IMR-90 (cell line): ENCODE measurements at regions not wholly inside any gene's neighbourhood (a gene's known extent, or its start where the extent isn't known, plus 50 kb on each side); places are given as distances from the start of the nearest gene placed in this dataset.

ENCODE experiments used
- ATAC-seq: fragments of 200-7000 bp; cut with Tn5 transposase; 2 replicates; pipeline ENCODE4 v1.9.1; 2020; ENCODE audit warnings: low read depth, mild to moderate bottlenecking, moderate library complexity
- BruUV-seq: library from RNA; stranded (reverse); fragments of 400-500 nt; replicated peaks from 2 replicates; lab custom pipeline; 2021; lab: Mats Ljungman, UMichigan
- CTCF ChIA-PET: fragments of 300-600 bp; formaldehyde crosslinking; extraction: SDS; loops from one replicate; lab custom pipeline; 2021; ENCODE audit warnings: antibody characterized with exemption; lab: Yijun Ruan, JAX
- POLR2A ChIA-PET: fragments of 300-600 bp; sonication (Branson Sonifier 250); formaldehyde crosslinking; loops from one replicate; lab custom pipeline; 2022; ENCODE audit warnings: antibody characterized with exemption; ENCODE audit not compliant: unreplicated experiment; lab: Charles Lee
- DNase-seq: peaks from one replicate; pipeline ENCODE4 v3.0.0; 2013
- H2AFZ ChIP-seq: replicated peaks from 2 replicates; pipeline ENCODE3; 2013; ENCODE audit warnings: low read length, mild to moderate bottlenecking; ENCODE audit not compliant: poor library complexity
- H2AK5ac ChIP-seq: 2 replicates; pipeline ENCODE4 v1.6.1; 2013; ENCODE audit warnings: low read depth, low read length, inconsistent platforms
- H2AK9ac ChIP-seq: replicated peaks from 2 replicates; pipeline ENCODE3; 2013; ENCODE audit warnings: mild to moderate bottlenecking, low read depth, low read length, moderate library complexity; ENCODE audit not compliant: poor library complexity
- H2BK120ac ChIP-seq: 2 replicates; pipeline ENCODE4 v1.6.1; 2013; ENCODE audit warnings: low read depth, low read length, inconsistent platforms
- H2BK15ac ChIP-seq: 3 replicates; pipeline ENCODE4 v1.6.1; 2013; ENCODE audit warnings: low read depth, low read length, inconsistent platforms
- H2BK20ac ChIP-seq: 2 replicates; pipeline ENCODE4 v1.6.1; 2013; ENCODE audit warnings: low read depth, mild to moderate bottlenecking, inconsistent platforms, low read length, moderate library complexity
- H2BK5ac ChIP-seq: 2 replicates; pipeline ENCODE4 v1.6.1; 2013; ENCODE audit warnings: mild to moderate bottlenecking, low read depth, low read length, inconsistent platforms; ENCODE audit not compliant: poor library complexity, severe bottlenecking
- H3K14ac ChIP-seq: replicated peaks from 2 replicates; pipeline ENCODE4 v1.6.1; 2013; ENCODE audit warnings: low read depth, low read length, inconsistent platforms
- H3K18ac ChIP-seq: 2 replicates; pipeline ENCODE4 v1.6.1; 2013; ENCODE audit warnings: low read depth, low read length, control low read depth
- H3K23ac ChIP-seq: 2 replicates; pipeline ENCODE4 v1.6.1; 2013; ENCODE audit warnings: low read depth, low read length, inconsistent platforms
- H3K27ac ChIP-seq: 2 replicates; pipeline ENCODE4 v1.5.1; 2013; ENCODE audit warnings: mild to moderate bottlenecking, control low read depth, low read length; ENCODE audit not compliant: insufficient read depth
- H3K27me3 ChIP-seq: 2 replicates; pipeline ENCODE4 v1.6.1; 2013; ENCODE audit warnings: low read length; ENCODE audit not compliant: control insufficient read depth, insufficient read depth
- H3K36me3 ChIP-seq: 2 replicates; pipeline ENCODE4 v1.6.1; 2013; ENCODE audit warnings: low read length, mixed read lengths; ENCODE audit not compliant: control insufficient read depth, insufficient read depth
- H3K4ac ChIP-seq: 2 replicates; pipeline ENCODE4 v1.6.1; 2013; ENCODE audit warnings: low read depth, low read length, inconsistent platforms
- H3K4me1 ChIP-seq: 2 replicates; pipeline ENCODE4 v1.6.1; 2013; ENCODE audit warnings: low read length, mixed read lengths; ENCODE audit not compliant: control insufficient read depth, insufficient read depth
- H3K4me2 ChIP-seq: 2 replicates; pipeline ENCODE4 v1.6.1; 2013; ENCODE audit warnings: low read depth, mild to moderate bottlenecking, control low read depth, low read length, moderate library complexity
- H3K4me3 ChIP-seq: 2 replicates; pipeline ENCODE4 v1.5.1; 2013; ENCODE audit warnings: low read depth, mild to moderate bottlenecking, control low read depth, low read length, moderate library complexity; ENCODE audit not compliant: insufficient read depth
- H3K56ac ChIP-seq: 2 replicates; pipeline ENCODE4 v1.6.1; 2013; ENCODE audit warnings: low read length, inconsistent platforms; ENCODE audit not compliant: insufficient read depth; ENCODE audit errors: extremely low read depth
- H3K79me1 ChIP-seq, 2 experiments: 2 replicates each; pipeline ENCODE4 v1.6.1; 2013; ENCODE audit warnings: low read length in 2 of 2, inconsistent platforms in 1 of 2, low read depth in 1 of 2
- H3K9ac ChIP-seq: 2 replicates; pipeline ENCODE4 v1.6.1; 2013; ENCODE audit warnings: low read depth, low read length, control low read depth
- H3K9me1 ChIP-seq: 2 replicates; pipeline ENCODE4 v1.6.1; 2013; ENCODE audit warnings: low read length, inconsistent platforms; ENCODE audit not compliant: insufficient read depth
- H3K9me3 ChIP-seq: 2 replicates; pipeline ENCODE4 v1.6.1; 2013; ENCODE audit warnings: low read length; ENCODE audit not compliant: control insufficient read depth, insufficient read depth
- H4K20me1 ChIP-seq: 2 replicates; pipeline ENCODE4 v1.6.1; 2013; ENCODE audit warnings: low read length, inconsistent platforms; ENCODE audit not compliant: insufficient read depth
- H4K5ac ChIP-seq: 2 replicates; pipeline ENCODE4 v1.6.1; 2013; ENCODE audit warnings: mild to moderate bottlenecking, low read depth, low read length, control low read depth
- H4K8ac ChIP-seq, 2 experiments: 2 replicates each; pipeline ENCODE4 v1.6.1; 2013; ENCODE audit warnings: low read depth in 2 of 2, low read length in 2 of 2, control low read depth in 1 of 2, inconsistent platforms in 1 of 2
- H4K91ac ChIP-seq: 2 replicates; pipeline ENCODE4 v1.6.1; 2013; ENCODE audit warnings: low read depth, low read length, inconsistent platforms; ENCODE audit not compliant: insufficient read depth
- CHD1 ChIP-seq: IDR thresholded peaks from 2 replicates; pipeline ENCODE4 v1.6.1; 2012; ENCODE audit warnings: low read depth, low read length, improper control_type of control experiment
- FOS ChIP-seq: fragments of 150-350 bp; IDR thresholded peaks from 2 replicates; pipeline ENCODE4 v1.6.1; 2016; ENCODE audit warnings: low read depth, low read length
- MAZ ChIP-seq: IDR thresholded peaks from 2 replicates; pipeline ENCODE4 v1.6.1; 2012; ENCODE audit warnings: low read depth, mild to moderate bottlenecking, low read length, improper control_type of control experiment, moderate library complexity, borderline replicate concordance
- NFE2L2 ChIP-seq: fragments of 150-350 bp; IDR thresholded peaks from 2 replicates; pipeline ENCODE4 v1.6.1; 2016; ENCODE audit warnings: low read depth, mild to moderate bottlenecking, low read length
- POLR2A ChIP-seq: IDR thresholded peaks from 2 replicates; pipeline ENCODE4 v1.6.1; 2012; ENCODE audit warnings: mild to moderate bottlenecking, low read depth, low read length
- RAD21 ChIP-seq: IDR thresholded peaks from 2 replicates; pipeline ENCODE4 v1.6.1; 2012; ENCODE audit warnings: low read length, improper control_type of control experiment
- RFX5 ChIP-seq: IDR thresholded peaks from 2 replicates; pipeline ENCODE4 v1.8.0; 2012; ENCODE audit warnings: low read depth, mild to moderate bottlenecking, low read length, moderate library complexity
- SMC3 ChIP-seq: fragments of 150-350 bp; IDR thresholded peaks from 2 replicates; pipeline ENCODE4 v1.6.1; 2016; ENCODE audit warnings: low read depth, mild to moderate bottlenecking, antibody characterized with exemption, low read length, moderate library complexity
- USF2 ChIP-seq: fragments of 150-350 bp; IDR thresholded peaks from 2 replicates; pipeline ENCODE4 v1.6.1; 2017; ENCODE audit warnings: mild to moderate bottlenecking, antibody characterized with exemption, low read length, low read depth
- WGBS, 2 experiments: methylation state at CpG; one replicate each; pipeline versions ENCODE4 v1.1.5 to v1.1.7; 2013; ENCODE audit warnings: missing lambda C conversion rate in 2 of 2; ENCODE audit not compliant: insufficient read length in 1 of 2; ENCODE audit errors: extremely low coverage in 2 of 2; 5-methylcytosine and 5-hydroxymethylcytosine counted together
- dilution Hi-C: fragments of 300-500 bp; cut with HindIII; formaldehyde crosslinking; loops from one replicate; pipeline ENCODE4 v1.14.3; 2018; ENCODE audit warnings: low sequenced_read_pairs; ENCODE audit not compliant: unreplicated experiment
- in situ Hi-C: fragments of 300-500 bp; cut with MboI; formaldehyde crosslinking; loops from 3 replicates; pipeline ENCODE4 v1.14.3; 2019; ENCODE audit warnings: low sequenced_read_pairs, inconsistent platforms, mixed read lengths
- intact Hi-C: fragments of 100-400 bp; cut with micrococcal nuclease; formaldehyde crosslinking; loops from 2 replicates; pipeline ENCODE4 v1.10.0; 2022

DNA sequence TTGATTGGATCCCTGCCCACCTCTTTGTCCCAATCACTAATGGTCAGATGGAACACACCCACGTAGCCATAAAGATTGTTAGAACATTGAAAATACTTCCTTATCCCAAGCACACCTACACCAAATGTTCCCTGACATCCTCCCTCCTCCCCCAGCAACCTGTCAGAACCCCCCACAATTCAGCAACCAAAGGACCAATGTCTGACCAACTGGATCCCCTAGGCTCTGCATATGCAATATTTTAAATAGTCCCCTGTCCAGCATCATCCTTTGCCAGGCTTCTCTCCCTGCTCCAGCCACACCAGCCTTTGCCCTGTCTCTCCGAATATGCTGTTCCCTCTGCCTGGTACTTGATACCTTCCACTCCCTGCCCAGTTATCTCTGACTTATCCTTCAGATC is 54.9 kb upstream of the CES5A start:
- Histone ChIP-seq H4K20me1 (no peaks in the 10 kb centered on the region), H3K4me2 (no peak overlapping the region), H4K5ac (no peak overlapping the region), H3K9ac (no peak overlapping the region), H2BK120ac (no peak overlapping the region), H3K18ac (no peak overlapping the region), H2BK20ac (no peak overlapping the region), H2AK9ac (no peak overlapping the region), H3K23ac (no peak overlapping the region), H3K4me1 (no peaks in the 10 kb centered on the region), H3K27ac (no peak overlapping the region), H2BK5ac (no peak overlapping the region), H4K91ac (no peak overlapping the region), H3K4ac (no peak overlapping the region), H2BK15ac (no peak overlapping the region), H3K56ac (no peak overlapping the region), H3K27me3 (no peaks in the 10 kb centered on the region), H3K9me1 (no peaks in the 10 kb centered on the region), H4K8ac (no peak overlapping the region), H3K9me3 (no peaks in the 10 kb centered on the region), H3K36me3 (no peaks in the 10 kb centered on the region), H3K4me3 (no peak overlapping the region), H3K14ac (no peak overlapping the region), H2AK5ac (no peak overlapping the region), H3K79me1 (no peaks in the 10 kb centered on the region), H2AFZ (no peak overlapping the region)
- TF ChIP-seq RFX5 (no peak), FOS (no peak), POLR2A (no peak), USF2 (no peak), MAZ (no peak), RAD21 (no peak), CHD1 (no peak), NFE2L2 (no peak), SMC3 (no peak)
- intact Hi-C loops (no loop called here), in situ Hi-C loops (loop anchor here (25.0 kb wide), 1 partner anchor 782 kb away; no protein-coding TSS in a partner anchor), dilution Hi-C loops (no loop called here)
- CTCF ChIA-PET = no interaction called here
- no TSS peak for BruUV-seq
- POLR2A ChIA-PET = no interaction called here
- no peak for DNase-seq
- no peak for ATAC-seq
- WGBS, 2 experiments = 0% methylated on average over 1 of the region's 2 CpGs; no CpG with 5 or more reads in 1 of the 2 experiments
